Esophagus squamous epithelium (tissue), 4 donors: ENCODE measurements at regions not wholly inside any gene's neighbourhood (a gene's known extent, or its start where the extent isn't known, plus 50 kb on each side); places are given as distances from the start of the nearest gene placed in this dataset.

ENCODE experiments used
- POLR2A ChIP-seq, 4 donors: fragments of 450-650 bp; IDR thresholded peaks; one replicate each; pipeline ENCODE4 v1.6.1; 2017; ENCODE audit warnings: antibody characterized with exemption in 4 of 4, mild to moderate bottlenecking in 4 of 4, moderate library complexity in 3 of 4
- TF ChIP-seq, protein P1 (sequence below), 6 experiments: fragments of 450-650 bp in 4 of 6; fragments of 200-600 bp in 2 of 6; sonication (generic) in 2 of 6; IDR thresholded peaks; one replicate each; pipeline ENCODE4 v1.5.1; 2016 to 2019; ENCODE audit warnings: antibody characterized with exemption in 6 of 6, mild to moderate bottlenecking in 4 of 6, moderate library complexity in 4 of 6

DNA sequence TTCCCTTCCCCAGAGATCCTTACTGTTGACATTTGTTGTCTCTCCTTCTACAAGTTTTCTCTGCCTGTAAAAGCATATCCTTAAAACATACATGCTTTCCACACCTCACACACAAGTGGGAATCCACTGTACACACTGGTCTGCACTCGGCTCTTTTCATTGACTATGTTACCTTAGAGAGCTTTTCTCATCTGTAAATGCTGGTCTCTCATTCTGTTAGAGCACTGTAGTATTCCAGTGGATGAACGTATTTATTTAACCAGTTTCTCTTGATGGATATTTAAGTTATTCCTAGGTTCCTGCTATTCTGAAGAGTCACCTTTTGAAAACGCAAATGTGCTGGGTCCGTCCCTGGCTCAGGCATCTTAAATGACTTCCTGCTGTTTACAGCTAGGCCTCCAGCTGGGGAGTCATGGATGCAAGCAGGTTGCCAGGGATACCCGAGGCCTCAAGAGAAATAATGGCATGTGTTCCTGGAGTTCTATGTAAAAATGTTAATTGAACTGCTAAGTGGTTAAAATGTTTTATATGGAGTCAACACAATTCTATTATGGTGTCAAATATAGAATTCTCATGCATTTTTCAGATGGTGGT, 61.1 kb upstream of the TGM3 start:
- TF ChIP-seq, protein P1, sequence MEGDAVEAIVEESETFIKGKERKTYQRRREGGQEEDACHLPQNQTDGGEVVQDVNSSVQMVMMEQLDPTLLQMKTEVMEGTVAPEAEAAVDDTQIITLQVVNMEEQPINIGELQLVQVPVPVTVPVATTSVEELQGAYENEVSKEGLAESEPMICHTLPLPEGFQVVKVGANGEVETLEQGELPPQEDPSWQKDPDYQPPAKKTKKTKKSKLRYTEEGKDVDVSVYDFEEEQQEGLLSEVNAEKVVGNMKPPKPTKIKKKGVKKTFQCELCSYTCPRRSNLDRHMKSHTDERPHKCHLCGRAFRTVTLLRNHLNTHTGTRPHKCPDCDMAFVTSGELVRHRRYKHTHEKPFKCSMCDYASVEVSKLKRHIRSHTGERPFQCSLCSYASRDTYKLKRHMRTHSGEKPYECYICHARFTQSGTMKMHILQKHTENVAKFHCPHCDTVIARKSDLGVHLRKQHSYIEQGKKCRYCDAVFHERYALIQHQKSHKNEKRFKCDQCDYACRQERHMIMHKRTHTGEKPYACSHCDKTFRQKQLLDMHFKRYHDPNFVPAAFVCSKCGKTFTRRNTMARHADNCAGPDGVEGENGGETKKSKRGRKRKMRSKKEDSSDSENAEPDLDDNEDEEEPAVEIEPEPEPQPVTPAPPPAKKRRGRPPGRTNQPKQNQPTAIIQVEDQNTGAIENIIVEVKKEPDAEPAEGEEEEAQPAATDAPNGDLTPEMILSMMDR (IDR thresholded peaks at IDR 0.05): no peak
- no peak for TF ChIP-seq POLR2A (IDR thresholded peaks at IDR 0.05)
